ENCODE measurements at regions not wholly inside any gene's neighbourhood (a gene's known extent, or its start where the extent isn't known, plus 50 kb on each side); places are given as distances from the start of the nearest gene placed in this dataset.

- TF ChIP-seq YY1 (IDR thresholded peaks at IDR 0.05; ENCODE audit: extremely low read depth, insufficient replicate concordance, low read depth, low read length), result no peak
- no peak for TF ChIP-seq EGR1 (IDR thresholded peaks at IDR 0.05; ENCODE audit: low read depth)
- no peak for TF ChIP-seq FOSL1 (IDR thresholded peaks at IDR 0.05; ENCODE audit: low read depth)
- TF ChIP-seq RAD21 (IDR thresholded peaks at IDR 0.05; ENCODE audit: low read depth), result no peak
- no peak for TF ChIP-seq CTCF (IDR thresholded peaks at IDR 0.05 in 2 of 3, conservative IDR thresholded peaks at IDR 0.05 in 1 of 3; ENCODE audit: borderline replicate concordance in 1 of 3, insufficient read depth in 1 of 3, low read depth in 2 of 3, low read length in 2 of 3)
- no peak for TF ChIP-seq JUND (IDR thresholded peaks at IDR 0.05)
- no peak for TF ChIP-seq TCF7L2 (IDR thresholded peaks at IDR 0.05; ENCODE audit: borderline replicate concordance, extremely low read depth, insufficient read depth, insufficient read length)
- TF ChIP-seq SP1 (IDR thresholded peaks at IDR 0.05; ENCODE audit: low read depth), result no peak
- no peak for TF ChIP-seq POLR2A (IDR thresholded peaks at IDR 0.05; ENCODE audit: borderline replicate concordance, extremely low read depth, insufficient read depth, insufficient read length)
- no peak for TF ChIP-seq ELF1 (IDR thresholded peaks at IDR 0.05; ENCODE audit: borderline replicate concordance, low read depth)
- TF ChIP-seq ZBTB33 (IDR thresholded peaks at IDR 0.05; ENCODE audit: extremely low read depth, insufficient replicate concordance, low read length), result no peak
- TF ChIP-seq POLR2AphosphoS5 (IDR thresholded peaks at IDR 0.05; ENCODE audit: low read depth, low read length), result no peak
- no peak for TF ChIP-seq CBX3 (IDR thresholded peaks at IDR 0.05; ENCODE audit: low read depth)
- TF ChIP-seq ATF3 (IDR thresholded peaks at IDR 0.05), result no peak
- no peak for TF ChIP-seq ZFX (IDR thresholded peaks at IDR 0.05)
- no peak for TF ChIP-seq CEBPB (IDR thresholded peaks at IDR 0.05; ENCODE audit: low read depth)
- no peak for TF ChIP-seq MAX (IDR thresholded peaks at IDR 0.05)
- no peak for TF ChIP-seq SRF (IDR thresholded peaks at IDR 0.05; ENCODE audit: low read depth)
- no peak for TF ChIP-seq SIN3A (IDR thresholded peaks at IDR 0.05; ENCODE audit: low read depth)
- H3K27me3 ChIP-seq (ENCODE audit: insufficient read depth, low read length), result no peaks in the 10 kb centered on the region
- RAD21 ChIA-PET (ENCODE audit: low non-redundant PET in 1 of 2, low total read pairs in 2 of 2, uncharacterized antibody in 2 of 2, unreplicated experiment in 2 of 2), result no interaction called here
- H2AFZ ChIP-seq (ENCODE audit: low read depth, low read length, poor library complexity, severe bottlenecking), result no peak overlapping the region
- no peaks in the 10 kb centered on the region for H3K4me1 ChIP-seq (ENCODE audit: control insufficient read depth in 1 of 2, insufficient read depth in 2 of 2, low read length in 2 of 2)
- intact Hi-C loops (cut with micrococcal nuclease), result no loop called here
- ATAC-seq (no peak), DNase-seq (ENCODE audit: low read depth, low spot score) (no peak)
- CTCF ChIA-PET, result no interaction called here
- BruUV-seq (replicated peaks), result no TSS peak
- H4K20me1 ChIP-seq (ENCODE audit: insufficient read depth), result no peaks in the 10 kb centered on the region
- POLR2A ChIA-PET, result no interaction called here
- H3K27ac ChIP-seq (ENCODE audit: low read depth, low read length), result no peak overlapping the region
- no peak overlapping the region for H3K9ac ChIP-seq (ENCODE audit: low read length)
- H3K4me2 ChIP-seq (ENCODE audit: low read length), result no peak overlapping the region
- H3K9me2 ChIP-seq (ENCODE audit: insufficient read depth), result no peaks in the 10 kb centered on the region
- H3K4me3 ChIP-seq (replicated peaks in 1 of 2; ENCODE audit: low read depth in 1 of 2, low read length in 2 of 2), result no peak overlapping the region
- H3K36me3 ChIP-seq (ENCODE audit: control insufficient read depth in 1 of 2, insufficient read depth in 2 of 2, low read length in 2 of 2), result no peaks in the 10 kb centered on the region
- no peaks in the 10 kb centered on the region for H3K79me2 ChIP-seq (ENCODE audit: insufficient read depth, low read length)
- H3K9me3 ChIP-seq (ENCODE audit: control insufficient read depth in 1 of 2, insufficient read depth in 1 of 2, low read depth in 1 of 2, low read length in 2 of 2), result no peaks in the 10 kb centered on the region
Measured at GRCh38 chrY:19391922-19392321, 352.6 kb downstream of the KDM5D start.
